Heart left ventricle (tissue), 13 donors: ENCODE measurements at regions not wholly inside any gene's neighbourhood (a gene's known extent, or its start where the extent isn't known, plus 50 kb on each side); places are given as distances from the start of the nearest gene placed in this dataset.

Experiments
- POLR2A ChIP-seq, 2 donors: fragments of 450-650 bp; IDR thresholded peaks; one replicate each; pipeline ENCODE4 v1.6.1; 2017; ENCODE audit warnings: antibody characterized with exemption in 2 of 2, mild to moderate bottlenecking in 2 of 2, moderate library complexity in 2 of 2
- TF ChIP-seq, protein P1 (sequence below), 12 donors: fragments of 200-600 bp; sonication (generic) in 4 of 12; IDR thresholded peaks; one replicate each; pipeline versions ENCODE4 v1.5.0 to v1.8.0; 2018 to 2022; ENCODE audit warnings: antibody characterized with exemption in 12 of 12, mild to moderate bottlenecking in 5 of 12
- donor health status: ischemic (EF 13 %, LVEDD 7.1; RV severe dilation, severe dysfunction).
- donor health status: DM: no; HTN: yes; CAD: no.
- donor health status: DM: no; HTN: no; CAD: no.
- donor health status: ischemic (EF 25% LVEDD 6.9; RV normal size, moderate dysfunction).
- donor health status: ischemic (EF 25% LVEDD 5.7; RV mildly dilated, moderate dysfunction).
- donor health status: ischemic (EF 35%, LVEDD 5.7; RV mildly dilated, moderate dysfunction).
- donor health status: nonischemic (EF 11% LVEDD 7.7; RV severe dilation, severe dysfunction).
- donor health status: DM: yes; HTN: yes; CAD: no.
- donor health status: PGD.
- donor health status: ischemic (EF 29% LVEDD 5.4; RV normal size, mild dysfunction).
- donor health status: nonischemic (EF 23%, LVEDD 6.1; RV moderate dilation, normal function).

DNA sequence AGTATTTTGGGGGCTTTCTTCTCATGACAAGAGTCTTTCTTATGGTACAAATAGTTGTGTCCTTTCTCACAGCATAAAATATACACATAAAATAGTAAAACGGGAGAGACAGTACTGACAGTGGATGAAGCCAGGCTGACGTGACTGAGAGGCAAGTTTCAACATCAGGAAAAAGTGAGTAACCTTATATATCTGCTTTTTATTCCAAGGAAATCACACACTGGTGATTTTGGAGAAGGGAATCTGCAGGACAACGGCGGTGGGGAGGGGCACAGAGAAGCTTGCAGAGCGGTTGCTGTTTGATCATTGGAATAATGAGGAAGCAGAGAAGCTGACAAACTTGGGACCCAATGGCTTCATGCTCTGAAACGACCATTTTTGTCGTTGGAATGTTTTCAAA, 130.6 kb upstream of the ZNF236 start:
- TF ChIP-seq, protein P1, sequence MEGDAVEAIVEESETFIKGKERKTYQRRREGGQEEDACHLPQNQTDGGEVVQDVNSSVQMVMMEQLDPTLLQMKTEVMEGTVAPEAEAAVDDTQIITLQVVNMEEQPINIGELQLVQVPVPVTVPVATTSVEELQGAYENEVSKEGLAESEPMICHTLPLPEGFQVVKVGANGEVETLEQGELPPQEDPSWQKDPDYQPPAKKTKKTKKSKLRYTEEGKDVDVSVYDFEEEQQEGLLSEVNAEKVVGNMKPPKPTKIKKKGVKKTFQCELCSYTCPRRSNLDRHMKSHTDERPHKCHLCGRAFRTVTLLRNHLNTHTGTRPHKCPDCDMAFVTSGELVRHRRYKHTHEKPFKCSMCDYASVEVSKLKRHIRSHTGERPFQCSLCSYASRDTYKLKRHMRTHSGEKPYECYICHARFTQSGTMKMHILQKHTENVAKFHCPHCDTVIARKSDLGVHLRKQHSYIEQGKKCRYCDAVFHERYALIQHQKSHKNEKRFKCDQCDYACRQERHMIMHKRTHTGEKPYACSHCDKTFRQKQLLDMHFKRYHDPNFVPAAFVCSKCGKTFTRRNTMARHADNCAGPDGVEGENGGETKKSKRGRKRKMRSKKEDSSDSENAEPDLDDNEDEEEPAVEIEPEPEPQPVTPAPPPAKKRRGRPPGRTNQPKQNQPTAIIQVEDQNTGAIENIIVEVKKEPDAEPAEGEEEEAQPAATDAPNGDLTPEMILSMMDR (IDR thresholded peaks at IDR 0.05): no peak
- no peak for TF ChIP-seq POLR2A (IDR thresholded peaks at IDR 0.05)
